ENCODE measurements at regions not wholly inside any gene's neighbourhood (a gene's known extent, or its start where the extent isn't known, plus 50 kb on each side); places are given as distances from the start of the nearest gene placed in this dataset.

GRCh38 chr1:79312438-79312837, 305.9 kb upstream of the ADGRL4 start:
- TF ChIP-seq CTCF (IDR thresholded peaks at IDR 0.05) (no peak), POLR2A (IDR thresholded peaks at IDR 0.05) (no peak), POLR2AphosphoS5 (IDR thresholded peaks at IDR 0.05) (no peak), EP300 (IDR thresholded peaks at IDR 0.05) (no peak)

All from sigmoid colon (tissue), 4 donors.